GM12873 (cell line): ENCODE measurements at regions not wholly inside any gene's neighbourhood (a gene's known extent, or its start where the extent isn't known, plus 50 kb on each side); places are given as distances from the start of the nearest gene placed in this dataset.

Source experiments
- TF ChIP-seq, protein P1 (sequence below): IDR thresholded peaks from 2 replicates; pipeline ENCODE4 v1.5.1; 2012; ENCODE audit warnings: low read depth, mild to moderate bottlenecking, moderate library complexity, low read length, control low read depth; ENCODE audit not compliant: insufficient read depth; ENCODE audit errors: missing control alignments

DNA sequence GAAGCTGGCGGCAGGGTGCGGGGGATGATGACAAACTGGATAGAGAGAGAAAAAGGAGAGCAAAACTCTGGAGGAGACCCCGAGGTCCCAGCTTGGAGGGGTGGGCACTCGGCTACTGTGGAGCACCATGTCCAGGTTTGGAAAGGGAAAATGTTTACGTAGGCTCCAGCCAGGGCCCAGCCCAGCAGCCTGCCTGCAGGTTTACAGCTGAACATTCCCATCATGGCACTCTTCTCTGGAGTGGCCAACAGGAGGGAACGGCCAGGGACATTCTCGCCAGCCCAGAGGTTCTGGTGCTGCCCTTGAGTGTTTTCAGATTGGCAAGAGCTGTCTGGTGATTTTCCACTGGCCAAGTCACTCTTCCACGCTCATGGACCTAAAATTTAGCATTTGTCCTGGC, 262.9 kb upstream of the TCF4 start:
- TF ChIP-seq, protein P1, sequence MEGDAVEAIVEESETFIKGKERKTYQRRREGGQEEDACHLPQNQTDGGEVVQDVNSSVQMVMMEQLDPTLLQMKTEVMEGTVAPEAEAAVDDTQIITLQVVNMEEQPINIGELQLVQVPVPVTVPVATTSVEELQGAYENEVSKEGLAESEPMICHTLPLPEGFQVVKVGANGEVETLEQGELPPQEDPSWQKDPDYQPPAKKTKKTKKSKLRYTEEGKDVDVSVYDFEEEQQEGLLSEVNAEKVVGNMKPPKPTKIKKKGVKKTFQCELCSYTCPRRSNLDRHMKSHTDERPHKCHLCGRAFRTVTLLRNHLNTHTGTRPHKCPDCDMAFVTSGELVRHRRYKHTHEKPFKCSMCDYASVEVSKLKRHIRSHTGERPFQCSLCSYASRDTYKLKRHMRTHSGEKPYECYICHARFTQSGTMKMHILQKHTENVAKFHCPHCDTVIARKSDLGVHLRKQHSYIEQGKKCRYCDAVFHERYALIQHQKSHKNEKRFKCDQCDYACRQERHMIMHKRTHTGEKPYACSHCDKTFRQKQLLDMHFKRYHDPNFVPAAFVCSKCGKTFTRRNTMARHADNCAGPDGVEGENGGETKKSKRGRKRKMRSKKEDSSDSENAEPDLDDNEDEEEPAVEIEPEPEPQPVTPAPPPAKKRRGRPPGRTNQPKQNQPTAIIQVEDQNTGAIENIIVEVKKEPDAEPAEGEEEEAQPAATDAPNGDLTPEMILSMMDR, result no peak

- TF ChIP-seq, protein P1, result no peak
These were observed 261.4 kb upstream of the TCF4 start for GRCh38 chr18:55849391-55849790.

- TF ChIP-seq, protein P1, result no peak
These were observed 260.0 kb upstream of the TCF4 start for GRCh38 chr18:55847960-55848359.

GRCh38 chr18:55845221-55845620, 257.2 kb upstream of the TCF4 start:
- TF ChIP-seq, protein P1, result no peak

GRCh38 chr18:55844382-55844781, 256.4 kb upstream of the TCF4 start:
- TF ChIP-seq, protein P1, result no peak

DNA sequence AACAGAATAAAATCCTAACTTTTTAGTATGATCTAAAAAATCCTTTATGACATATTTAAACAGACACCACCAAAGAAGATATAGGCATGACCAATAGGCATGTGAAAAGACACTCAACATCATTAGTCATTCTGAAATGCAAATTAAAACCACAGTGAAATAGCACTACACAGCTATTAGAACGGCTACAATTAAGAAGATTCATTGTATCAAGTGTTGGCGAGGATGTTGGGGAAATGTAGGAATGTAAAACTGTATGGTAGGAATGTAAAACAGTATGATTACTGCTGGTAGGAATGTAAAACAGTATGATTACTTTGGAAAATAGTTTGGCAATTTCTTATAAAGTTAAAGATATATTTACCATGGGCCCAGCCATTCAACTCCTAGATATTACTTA, 253.3 kb upstream of the TCF4 start:
- TF ChIP-seq, protein P1, result no peak

DNA sequence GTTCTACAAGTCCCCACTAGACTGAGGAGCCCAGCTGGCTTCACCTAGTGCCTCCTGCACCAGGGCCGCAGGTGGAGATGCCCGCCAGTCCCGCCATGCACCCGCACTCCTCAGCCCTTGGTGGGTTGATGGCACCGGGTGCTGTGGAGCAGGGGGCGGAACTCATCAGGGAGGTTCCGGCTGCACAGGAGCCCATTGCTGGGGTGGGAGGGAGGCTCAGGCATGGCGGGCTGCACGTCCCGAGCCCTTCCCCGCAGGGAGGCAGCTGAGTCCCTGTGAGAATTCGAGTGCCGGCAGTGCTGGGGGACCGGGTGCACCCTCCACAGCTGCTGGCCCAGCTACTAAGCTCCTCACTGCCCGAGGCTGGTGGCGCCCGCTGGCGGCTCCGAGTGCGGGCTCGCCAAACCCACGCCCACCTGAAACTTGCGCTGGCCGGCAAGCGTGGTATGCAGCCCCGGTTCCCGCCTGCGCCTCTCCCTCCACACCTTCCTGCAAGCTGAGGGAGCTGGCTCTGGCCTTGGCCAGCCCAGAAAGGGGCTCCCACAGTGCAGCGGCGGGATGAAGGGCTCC, 252.7 kb upstream of the TCF4 start:
- TF ChIP-seq, protein P1, result no peak

DNA sequence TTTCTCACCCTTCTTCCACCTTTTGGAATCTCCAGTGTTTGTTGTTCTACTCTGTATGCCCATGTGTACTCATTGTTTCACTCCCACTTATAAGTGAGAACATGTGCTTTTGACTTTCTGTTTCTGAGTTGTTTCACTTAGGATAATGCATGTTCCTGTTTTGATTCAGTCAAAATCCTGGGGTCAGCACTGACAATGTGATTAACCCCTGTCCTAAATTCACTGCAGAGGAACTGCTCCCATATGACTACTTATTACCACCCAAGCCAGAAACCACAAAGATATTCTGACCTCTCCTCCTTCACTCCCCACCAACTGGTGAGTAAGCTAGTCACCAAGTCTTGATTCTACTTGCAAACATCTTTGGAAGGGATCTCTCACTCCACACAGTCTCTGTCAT, 251.4 kb upstream of the TCF4 start:
- TF ChIP-seq, protein P1, result no peak
